ENCODE measurements at regions not wholly inside any gene's neighbourhood (a gene's known extent, or its start where the extent isn't known, plus 50 kb on each side); places are given as distances from the start of the nearest gene placed in this dataset.

- Histone ChIP-seq H3K4me3 (ENCODE audit: low read depth, low read length) (no peak overlapping the region), H3K27ac (no peak overlapping the region), H3K36me3 (replicated peaks) (no peaks in the 10 kb centered on the region), H3K27me3 (replicated peaks) (no peaks in the 10 kb centered on the region)
- TF ChIP-seq CTCF (IDR thresholded peaks at IDR 0.05; ENCODE audit: low read depth, low read length, missing control alignments): no peak
- in situ Hi-C loops (cut with HindIII; ENCODE audit: low pct_ligation_motif_present, low sequenced_read_pairs): no loop called here
- no peak for DNase-seq
These were observed 140.6 kb upstream of the PUM3 start for GRCh38 chr9:2984491-2984890.

- in situ Hi-C loops (cut with HindIII; ENCODE audit: low pct_ligation_motif_present, low sequenced_read_pairs): no loop called here
- Histone ChIP-seq H3K27ac (no peak overlapping the region), H3K4me3 (ENCODE audit: low read depth, low read length) (no peak overlapping the region), H3K27me3 (replicated peaks) (no peaks in the 10 kb centered on the region), H3K36me3 (replicated peaks) (no peaks in the 10 kb centered on the region)
- DNase-seq: no peak
- no peak for TF ChIP-seq CTCF (IDR thresholded peaks at IDR 0.05; ENCODE audit: low read depth, low read length, missing control alignments)
These were observed 136.2 kb upstream of the PUM3 start for GRCh38 chr9:2979957-2980610.

- in situ Hi-C loops (cut with HindIII; ENCODE audit: low pct_ligation_motif_present, low sequenced_read_pairs): no loop called here
- Histone ChIP-seq H3K27me3 (replicated peaks) (no peaks in the 10 kb centered on the region), H3K27ac (no peak overlapping the region), H3K36me3 (replicated peaks) (no peaks in the 10 kb centered on the region), H3K4me3 (ENCODE audit: low read depth, low read length) (no peak overlapping the region)
- no peak for TF ChIP-seq CTCF (IDR thresholded peaks at IDR 0.05; ENCODE audit: low read depth, low read length, missing control alignments)
- DNase-seq: no peak
These were observed 128.6 kb upstream of the PUM3 start for GRCh38 chr9:2972475-2972874.

GRCh38 chr9:2970864-2971263, 127.0 kb upstream of the PUM3 start:
- H3K36me3 ChIP-seq (replicated peaks): no peaks in the 10 kb centered on the region
- no peak for DNase-seq
- no peak for TF ChIP-seq CTCF (IDR thresholded peaks at IDR 0.05; ENCODE audit: low read depth, low read length, missing control alignments)
- no peak overlapping the region for H3K4me3 ChIP-seq (ENCODE audit: low read depth, low read length)
- in situ Hi-C loops (cut with HindIII; ENCODE audit: low pct_ligation_motif_present, low sequenced_read_pairs): no loop called here
- no peaks in the 10 kb centered on the region for H3K27me3 ChIP-seq (replicated peaks)
- H3K27ac ChIP-seq: no peak overlapping the region

- TF ChIP-seq CTCF (IDR thresholded peaks at IDR 0.05; ENCODE audit: low read depth, low read length, missing control alignments): no peak
- DNase-seq: no peak
- in situ Hi-C loops (cut with HindIII; ENCODE audit: low pct_ligation_motif_present, low sequenced_read_pairs): no loop called here
- no peaks in the 10 kb centered on the region for H3K27me3 ChIP-seq (replicated peaks)
- H3K27ac ChIP-seq: no peak overlapping the region
- H3K36me3 ChIP-seq (replicated peaks): no peaks in the 10 kb centered on the region
- H3K4me3 ChIP-seq (ENCODE audit: low read depth, low read length): no peak overlapping the region
These were observed 123.9 kb upstream of the PUM3 start for GRCh38 chr9:2967766-2968165.

All from brain microvascular endothelial cell (primary cell).